HEK293 (cell line): ENCODE measurements at regions not wholly inside any gene's neighbourhood (a gene's known extent, or its start where the extent isn't known, plus 50 kb on each side); places are given as distances from the start of the nearest gene placed in this dataset.

Experiments used
- CTCF ChIA-PET: fragments of 350-600 bp; formaldehyde crosslinking; extraction: SDS; loops from one replicate; lab custom pipeline; 2021; ENCODE audit warnings: antibody characterized with exemption; lab: Yijun Ruan, JAX
- POLR2A ChIA-PET: fragments of 300-600 bp; formaldehyde crosslinking; extraction: SDS; loops from one replicate; lab custom pipeline; 2020; ENCODE audit warnings: antibody characterized with exemption, inconsistent platforms; lab: Yijun Ruan, JAX
- H3K27ac ChIP-seq: fragments of 200-500 bp; sonication (Bioruptor generic); 2 replicates; pipeline ENCODE4 v1.5.1; 2014; ENCODE audit warnings: low read depth, low read length, control low read depth, inconsistent platforms; ENCODE audit errors: extremely low read depth
- H3K36me3 ChIP-seq, 2 experiments: fragments of 200-500 bp in 1 of 2; sonication (Bioruptor generic) in 1 of 2; 1 replicate in 1 of 2; 2 replicates in 1 of 2; pipeline ENCODE4 v1.5.1; 2014 to 2017; ENCODE audit warnings: inconsistent platforms in 2 of 2, low read length in 2 of 2; ENCODE audit not compliant: control insufficient read depth in 2 of 2, insufficient read depth in 1 of 2
- H3K4me1 ChIP-seq: fragments of 200-500 bp; sonication (Bioruptor generic); 2 replicates; pipeline ENCODE4 v1.5.1; 2014; ENCODE audit warnings: mild to moderate bottlenecking, low read length, inconsistent platforms; ENCODE audit not compliant: control insufficient read depth, insufficient read depth
- H3K4me3 ChIP-seq: 2 replicates; pipeline ENCODE4 v1.5.1; 2011; ENCODE audit warnings: low read depth, mild to moderate bottlenecking, control low read depth, low read length, moderate library complexity
- H3K9me3 ChIP-seq: fragments of 200-500 bp; sonication (Bioruptor generic); 2 replicates; pipeline ENCODE4 v1.5.1; 2014; ENCODE audit warnings: low read depth, low read length, inconsistent platforms; ENCODE audit not compliant: control insufficient read depth, insufficient read depth
- ELK4 ChIP-seq: IDR thresholded peaks from 2 replicates; pipeline ENCODE4 v1.6.1; 2011; ENCODE audit warnings: mild to moderate bottlenecking, low read depth, low read length, borderline replicate concordance
- FEZF1 ChIP-seq: fragments of 450-650 bp; formaldehyde crosslinking; IDR thresholded peaks from 2 replicates; pipeline ENCODE4 v1.5.1; 2016; ENCODE audit warnings: missing biosample characterization, missing genetic modification characterization
- GLIS2 ChIP-seq: fragments of 450-650 bp; formaldehyde crosslinking; IDR thresholded peaks from 2 replicates; pipeline ENCODE4 v1.5.1; 2016; ENCODE audit warnings: missing biosample characterization, missing genetic modification characterization
- PATZ1 ChIP-seq: fragments of 450-650 bp; formaldehyde crosslinking; IDR thresholded peaks from 2 replicates; pipeline ENCODE4 v1.5.1; 2016; ENCODE audit warnings: missing biosample characterization, missing genetic modification characterization
- WT1 ChIP-seq: fragments of 450-650 bp; formaldehyde crosslinking; IDR thresholded peaks from 2 replicates; pipeline ENCODE4 v1.5.1; 2016; ENCODE audit warnings: missing biosample characterization, missing genetic modification characterization
- ZBTB26 ChIP-seq: fragments of 450-650 bp; formaldehyde crosslinking; optimal IDR thresholded peaks from 2 replicates; pipeline ENCODE3; 2016; ENCODE audit warnings: missing biosample characterization, mild to moderate bottlenecking, missing genetic modification characterization
- ZFHX2 ChIP-seq: fragments of 450-650 bp; formaldehyde crosslinking; conservative IDR thresholded peaks from 2 replicates; pipeline ENCODE4 v1.5.1; 2016; ENCODE audit warnings: missing biosample characterization, missing genetic modification characterization
- ZFP41 ChIP-seq: fragments of 450-650 bp; formaldehyde crosslinking; IDR thresholded peaks from 2 replicates; pipeline ENCODE4 v1.5.1; 2016; ENCODE audit warnings: missing biosample characterization, missing genetic modification characterization, borderline replicate concordance
- ZFP69B ChIP-seq: fragments of 450-650 bp; formaldehyde crosslinking; IDR thresholded peaks from 2 replicates; pipeline ENCODE4 v1.5.1; 2016; ENCODE audit warnings: missing biosample characterization, missing genetic modification characterization
- ZNF138 ChIP-seq: fragments of 450-650 bp; formaldehyde crosslinking; IDR thresholded peaks from 2 replicates; pipeline ENCODE4 v1.5.1; 2016; ENCODE audit warnings: missing biosample characterization, missing genetic modification characterization, borderline replicate concordance
- ZNF140 ChIP-seq: fragments of 450-650 bp; formaldehyde crosslinking; IDR thresholded peaks from 2 replicates; pipeline ENCODE4 v1.5.1; 2016; ENCODE audit warnings: missing biosample characterization, missing genetic modification characterization
- ZNF16 ChIP-seq: fragments of 450-650 bp; formaldehyde crosslinking; IDR thresholded peaks from 2 replicates; pipeline ENCODE4 v1.5.1; 2016; ENCODE audit warnings: low read depth, missing biosample characterization, missing genetic modification characterization
- ZNF2 ChIP-seq: fragments of 450-650 bp; formaldehyde crosslinking; IDR thresholded peaks from 2 replicates; pipeline ENCODE4 v1.5.1; 2016; ENCODE audit warnings: missing biosample characterization, missing genetic modification characterization
- ZNF239 ChIP-seq: fragments of 450-650 bp; formaldehyde crosslinking; IDR thresholded peaks from 2 replicates; pipeline ENCODE4 v1.5.1; 2016; ENCODE audit warnings: missing biosample characterization, missing genetic modification characterization
- ZNF335 ChIP-seq: fragments of 450-650 bp; formaldehyde crosslinking; conservative IDR thresholded peaks from 2 replicates; pipeline ENCODE4 v1.5.1; 2016; ENCODE audit warnings: missing biosample characterization, missing genetic modification characterization
- ZNF394 ChIP-seq: fragments of 450-650 bp; formaldehyde crosslinking; IDR thresholded peaks from 2 replicates; pipeline ENCODE4 v1.5.1; 2016; ENCODE audit warnings: missing biosample characterization, missing genetic modification characterization, mild to moderate bottlenecking, moderate library complexity, borderline replicate concordance
- ZNF513 ChIP-seq: fragments of 450-650 bp; IDR thresholded peaks from 2 replicates; pipeline ENCODE4 v1.5.1; 2018; ENCODE audit warnings: missing biosample characterization, missing genetic modification characterization
- ZNF530 ChIP-seq: fragments of 450-650 bp; formaldehyde crosslinking; IDR thresholded peaks from 2 replicates; pipeline ENCODE4 v1.5.1; 2016; ENCODE audit warnings: low read depth, missing biosample characterization, missing genetic modification characterization
- ZNF623 ChIP-seq: fragments of 450-650 bp; formaldehyde crosslinking; IDR thresholded peaks from 2 replicates; pipeline ENCODE4 v1.5.1; 2016; ENCODE audit warnings: missing biosample characterization, missing genetic modification characterization
- ZNF704 ChIP-seq: fragments of 450-650 bp; formaldehyde crosslinking; IDR thresholded peaks from 2 replicates; pipeline ENCODE4 v1.5.1; 2016; ENCODE audit warnings: missing biosample characterization, missing genetic modification characterization
- ZNF837 ChIP-seq: fragments of 450-650 bp; formaldehyde crosslinking; IDR thresholded peaks from 2 replicates; pipeline ENCODE4 v1.5.1; 2016; ENCODE audit warnings: missing biosample characterization, missing genetic modification characterization
- ZSCAN23 ChIP-seq: fragments of 450-650 bp; formaldehyde crosslinking; IDR thresholded peaks from 2 replicates; pipeline ENCODE4 v1.5.1; 2016; ENCODE audit warnings: missing biosample characterization, missing genetic modification characterization

- TF ChIP-seq ZNF513 (tag by site-specific recombination) = no peak
- no peak for TF ChIP-seq ZNF837 (tag by site-specific recombination)
- no peak for TF ChIP-seq ZNF239 (tag by site-specific recombination)
- TF ChIP-seq GLIS2 = no peak
- TF ChIP-seq ZBTB26 = no peak
- no peak for TF ChIP-seq ZNF704
- TF ChIP-seq FEZF1 = no peak
- TF ChIP-seq ZNF140 (tag by site-specific recombination) = no peak
- no peak for TF ChIP-seq ZSCAN23 (tag by site-specific recombination)
Measured at GRCh38 chr11:22473586-22473985, 135.4 kb downstream of the SLC17A6 start (continued).

- CTCF ChIA-PET = interaction anchor here (0.5 kb wide), 1 partner anchor 21 kb away, joined by 3 read pairs; no protein-coding TSS in a partner anchor
- Histone ChIP-seq H3K27ac (no peak overlapping the region), H3K9me3 (no peaks in the 10 kb centered on the region), H3K4me3 (no peak overlapping the region), H3K4me1 (no peaks in the 10 kb centered on the region), H3K36me3 (no peaks in the 10 kb centered on the region)
- POLR2A ChIA-PET = no interaction called here
- TF ChIP-seq ZFP69B (no peak), ZNF394 (no peak), ZFP41 (tag by site-specific recombination) (no peak), WT1 (tag by site-specific recombination) (no peak), ZFHX2 (no peak), ZNF623 (tag by site-specific recombination) (no peak), ZNF140 (tag by site-specific recombination) (no peak), ZNF530 (tag by site-specific recombination) (no peak), ZNF335 (tag by site-specific recombination) (no peak), ZNF16 (tag by site-specific recombination) (no peak), ZNF2 (tag by site-specific recombination) (no peak), PATZ1 (tag by site-specific recombination) (no peak), ELK4 (no peak), ZNF138 (tag by site-specific recombination) (no peak)
Measured at GRCh38 chr11:22472306-22472705, 134.1 kb downstream of the SLC17A6 start.
